Fibroblast of villous mesenchyme (primary cell): ENCODE measurements at regions not wholly inside any gene's neighbourhood (a gene's known extent, or its start where the extent isn't known, plus 50 kb on each side); places are given as distances from the start of the nearest gene placed in this dataset.
A peak's percentile ranks its signal among the peaks of the same experiment; 100 is the strongest.

Source experiments
- DNase-seq: peaks from one replicate; pipeline ENCODE4 v3.0.0-alpha.2; 2010; ENCODE audit warnings: low read depth
- H3K4me3 ChIP-seq: 2 replicates; pipeline ENCODE4 v1.5.1; 2011; ENCODE audit warnings: low read depth, mild to moderate bottlenecking, low read length
- TF ChIP-seq, protein P1 (sequence below): IDR thresholded peaks from 2 replicates; pipeline ENCODE4 v1.5.1; 2012; ENCODE audit warnings: low read depth, mild to moderate bottlenecking, low read length; ENCODE audit not compliant: insufficient read depth

DNA sequence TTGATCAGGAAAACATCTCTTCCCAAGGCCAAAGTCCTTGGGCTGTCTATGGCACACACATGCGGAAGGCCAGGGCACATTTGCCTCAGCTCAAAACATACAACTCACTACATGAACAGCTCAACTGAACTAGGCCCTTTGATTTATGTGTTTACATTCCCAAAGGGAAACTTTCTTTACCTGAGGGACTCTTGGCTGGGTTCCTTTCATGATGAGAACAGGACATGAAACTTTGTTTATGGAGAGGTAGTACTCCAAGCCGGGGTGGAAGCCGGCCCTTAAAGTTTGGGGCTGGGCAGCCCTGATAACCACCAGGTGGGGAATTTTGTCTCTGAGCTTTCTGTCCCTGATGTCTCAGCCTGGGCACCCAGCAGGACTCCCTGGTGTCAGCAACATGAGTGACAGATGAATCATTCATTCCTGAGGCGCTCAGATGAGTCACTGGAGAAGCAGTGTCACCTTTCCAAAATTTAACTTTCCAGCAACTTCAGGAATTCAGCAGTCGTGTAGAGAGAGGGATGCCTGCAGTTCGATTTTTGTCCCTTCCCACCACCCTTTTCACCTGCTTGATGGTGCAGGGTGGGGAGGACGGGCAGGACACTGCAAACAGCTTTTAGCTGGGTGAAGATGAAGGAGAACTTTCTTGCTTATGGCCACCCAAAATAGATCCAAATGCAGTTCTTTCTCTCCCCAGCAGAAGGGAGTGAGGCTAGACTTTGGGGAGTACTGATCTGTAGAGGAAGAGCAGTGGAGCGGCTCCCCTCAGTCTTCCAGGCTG, 331.6 kb downstream of the DYSF start:
- H3K4me3 ChIP-seq = no peak overlapping the region
- TF ChIP-seq, protein P1, sequence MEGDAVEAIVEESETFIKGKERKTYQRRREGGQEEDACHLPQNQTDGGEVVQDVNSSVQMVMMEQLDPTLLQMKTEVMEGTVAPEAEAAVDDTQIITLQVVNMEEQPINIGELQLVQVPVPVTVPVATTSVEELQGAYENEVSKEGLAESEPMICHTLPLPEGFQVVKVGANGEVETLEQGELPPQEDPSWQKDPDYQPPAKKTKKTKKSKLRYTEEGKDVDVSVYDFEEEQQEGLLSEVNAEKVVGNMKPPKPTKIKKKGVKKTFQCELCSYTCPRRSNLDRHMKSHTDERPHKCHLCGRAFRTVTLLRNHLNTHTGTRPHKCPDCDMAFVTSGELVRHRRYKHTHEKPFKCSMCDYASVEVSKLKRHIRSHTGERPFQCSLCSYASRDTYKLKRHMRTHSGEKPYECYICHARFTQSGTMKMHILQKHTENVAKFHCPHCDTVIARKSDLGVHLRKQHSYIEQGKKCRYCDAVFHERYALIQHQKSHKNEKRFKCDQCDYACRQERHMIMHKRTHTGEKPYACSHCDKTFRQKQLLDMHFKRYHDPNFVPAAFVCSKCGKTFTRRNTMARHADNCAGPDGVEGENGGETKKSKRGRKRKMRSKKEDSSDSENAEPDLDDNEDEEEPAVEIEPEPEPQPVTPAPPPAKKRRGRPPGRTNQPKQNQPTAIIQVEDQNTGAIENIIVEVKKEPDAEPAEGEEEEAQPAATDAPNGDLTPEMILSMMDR = no peak
- DNase-seq = no peak

DNA sequence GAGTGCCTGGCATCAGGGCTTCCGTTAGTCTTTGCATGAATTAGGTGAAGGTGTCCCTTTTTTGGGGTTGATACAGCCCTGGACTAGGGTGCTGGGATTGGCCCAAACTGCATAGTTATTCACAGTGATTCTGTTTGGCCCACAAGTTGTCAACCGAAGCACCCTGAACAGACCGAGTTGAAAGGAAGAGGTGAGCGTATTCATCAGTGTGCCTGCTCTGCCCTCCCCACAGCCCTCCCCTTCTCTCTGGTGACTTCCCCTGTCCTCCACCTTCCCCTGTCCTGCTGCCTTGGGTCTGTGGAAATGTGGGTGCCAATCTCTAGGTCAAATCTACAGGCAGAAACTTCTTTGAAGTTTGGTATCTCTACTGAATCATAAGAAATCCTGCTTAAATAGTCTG, 330.5 kb downstream of the DYSF start:
- H3K4me3 ChIP-seq = no peak overlapping the region
- TF ChIP-seq, protein P1 = no peak
- no peak for DNase-seq

DNA sequence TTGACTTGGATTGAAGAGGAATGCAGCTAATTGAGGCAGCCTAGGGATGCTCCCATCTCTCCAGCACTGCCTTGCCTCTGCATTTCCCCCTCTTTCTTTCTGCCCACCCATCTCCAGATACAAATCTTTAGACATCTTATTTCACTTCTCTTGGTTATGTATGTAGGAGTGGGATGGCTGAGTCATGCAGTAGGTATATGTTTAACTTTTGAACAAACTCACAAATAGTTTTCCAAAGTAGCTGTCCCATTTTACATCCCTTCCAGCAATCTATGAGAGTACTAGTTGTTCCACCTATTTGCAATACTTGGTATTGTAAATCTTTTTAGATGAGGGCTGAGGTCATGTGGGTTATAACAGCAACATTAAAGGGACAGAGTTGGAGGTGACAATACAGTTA, 329.9 kb downstream of the DYSF start:
- TF ChIP-seq, protein P1 = no peak
- peak; percentile 45 for DNase-seq

DNA sequence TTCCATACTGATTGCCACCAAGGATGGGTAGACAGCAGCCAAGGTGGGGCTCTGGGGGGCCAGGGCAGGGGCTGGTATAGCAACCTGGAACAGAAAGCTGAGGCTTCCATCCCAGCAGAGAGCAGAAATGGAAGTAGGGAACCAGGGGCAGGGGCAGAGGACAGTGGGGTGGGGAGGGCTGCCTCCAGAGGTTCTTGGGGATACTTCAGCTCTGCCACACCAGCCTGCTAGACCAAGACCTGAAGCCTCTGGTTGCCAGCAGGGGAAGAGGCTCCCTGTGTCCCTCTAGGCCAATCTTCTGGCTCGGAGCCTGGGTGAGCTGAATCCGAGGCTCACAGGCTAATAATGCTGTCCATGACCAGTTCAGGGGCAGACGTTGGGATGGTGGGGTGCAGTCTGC, 329.0 kb downstream of the DYSF start:
- DNase-seq = no peak
- TF ChIP-seq, protein P1 = no peak
- no peak overlapping the region for H3K4me3 ChIP-seq

More for the DNA sequence above, 329.9 kb downstream of the DYSF start:
- no peak overlapping the region for H3K4me3 ChIP-seq

DNA sequence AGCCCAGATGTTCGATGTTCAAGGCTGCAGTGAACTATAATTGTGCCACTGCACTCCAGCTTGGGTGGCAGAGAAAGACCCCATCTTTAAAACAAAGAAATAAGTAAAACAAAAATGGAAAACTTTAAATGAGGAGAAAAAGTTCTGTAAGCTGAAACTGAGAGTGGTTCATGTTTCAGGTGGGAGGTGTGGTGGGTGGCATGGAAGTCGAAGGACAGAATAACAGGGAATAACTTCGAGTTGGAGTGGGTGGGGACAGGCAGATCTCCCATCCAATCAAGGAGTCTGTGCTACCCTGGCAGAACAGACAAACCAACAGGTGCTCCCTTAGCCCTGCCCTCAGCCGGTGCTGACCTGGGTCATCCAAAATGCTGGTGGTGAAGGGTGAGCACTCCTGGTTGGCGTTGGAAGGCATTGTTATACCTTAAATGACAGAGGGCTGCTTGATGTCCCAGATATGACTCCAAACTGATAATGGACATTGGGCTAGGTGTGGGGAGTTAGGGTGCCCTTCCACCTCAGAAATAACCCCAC, 328.4 kb downstream of the DYSF start:
- no peak for DNase-seq
- TF ChIP-seq, protein P1 = no peak
- H3K4me3 ChIP-seq = no peak overlapping the region

DNA sequence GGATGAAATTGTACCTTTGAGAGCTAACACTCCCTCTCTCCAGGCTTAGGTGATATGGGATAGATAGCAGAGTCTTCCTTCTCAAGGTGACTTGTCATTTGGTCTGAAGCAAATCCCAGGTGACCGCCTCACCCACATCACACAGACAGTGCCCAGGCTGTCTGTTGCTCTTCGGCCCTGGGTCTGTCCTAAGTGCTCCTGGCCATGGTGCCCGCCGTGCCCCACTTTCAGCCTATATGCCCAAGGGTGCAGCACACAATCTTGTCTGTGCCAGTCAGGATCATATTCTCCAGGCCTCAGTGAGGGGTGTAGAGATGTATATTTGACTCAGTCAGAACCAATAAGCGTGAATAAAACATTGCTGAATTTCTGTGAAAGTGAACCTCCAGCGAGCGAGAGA, 326.8 kb downstream of the DYSF start:
- DNase-seq = no peak
- no peak overlapping the region for H3K4me3 ChIP-seq
- TF ChIP-seq, protein P1 = no peak

DNA sequence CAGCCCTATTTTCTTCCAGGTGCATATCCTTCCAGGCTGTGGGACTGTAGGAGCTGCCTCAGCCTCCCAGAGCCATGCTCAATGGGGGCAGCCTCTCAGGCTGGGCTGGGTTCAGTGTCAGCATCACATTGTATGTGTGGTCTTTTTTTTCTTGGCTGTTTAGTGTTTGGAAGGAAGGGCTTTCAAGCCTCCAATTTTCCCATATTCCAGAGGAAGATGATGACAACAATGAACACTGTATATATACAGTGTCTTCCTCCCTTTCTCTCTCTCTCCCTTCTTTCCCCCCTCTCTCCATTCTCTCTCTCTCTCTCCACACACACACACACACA, 326.4 kb downstream of the DYSF start:
- H3K4me3 ChIP-seq = no peak overlapping the region
- TF ChIP-seq, protein P1 = no peak
- DNase-seq = no peak
